NK-92 treated with Interleukin-12 subunit alpha and Interleukin-12 subunit beta, amount 100 ng/mL, for 24 hours (cell line): ENCODE measurements at regions not wholly inside any gene's neighbourhood (a gene's known extent, or its start where the extent isn't known, plus 50 kb on each side); places are given as distances from the start of the nearest gene placed in this dataset.
"Not testable (repeated sequence)": the region's sequence is repeated elsewhere in the genome, so short reads cannot be mapped to it uniquely, and the experiment has no call there.

Source experiments
- DNase-seq: peaks from one replicate; lab custom pipeline; 2025; lab: John Stamatoyannopoulos, UW

DNA sequence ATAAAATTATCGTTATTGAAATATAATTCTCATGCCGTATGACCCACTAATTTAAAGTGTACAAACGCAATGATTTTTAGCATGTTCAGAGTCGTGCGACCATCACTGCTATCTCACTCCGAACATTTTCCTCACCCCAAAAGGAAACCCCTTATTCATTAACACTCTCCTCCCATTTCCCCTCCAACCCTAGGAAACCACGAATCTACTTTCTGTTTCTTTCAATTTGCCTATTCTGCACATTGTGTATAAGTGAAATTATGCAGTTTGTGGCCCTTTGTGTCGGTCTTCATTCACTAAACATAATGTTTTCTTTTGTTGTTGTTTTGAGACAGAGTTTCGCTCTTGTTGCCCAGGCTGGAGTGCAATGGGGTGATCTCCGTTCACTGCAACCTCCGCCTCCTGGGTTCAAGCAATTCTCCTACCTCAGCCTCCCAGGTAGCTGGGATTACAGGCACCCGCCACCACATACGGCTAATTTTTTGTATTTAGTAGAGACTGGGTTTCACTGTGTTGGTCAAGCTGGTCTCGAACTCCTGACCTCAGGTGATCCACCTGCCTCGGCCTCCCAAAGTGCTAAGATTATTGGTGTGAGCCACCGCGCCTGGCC is 99.7 kb upstream of the ZNF217 start:
- no peak for DNase-seq

DNA sequence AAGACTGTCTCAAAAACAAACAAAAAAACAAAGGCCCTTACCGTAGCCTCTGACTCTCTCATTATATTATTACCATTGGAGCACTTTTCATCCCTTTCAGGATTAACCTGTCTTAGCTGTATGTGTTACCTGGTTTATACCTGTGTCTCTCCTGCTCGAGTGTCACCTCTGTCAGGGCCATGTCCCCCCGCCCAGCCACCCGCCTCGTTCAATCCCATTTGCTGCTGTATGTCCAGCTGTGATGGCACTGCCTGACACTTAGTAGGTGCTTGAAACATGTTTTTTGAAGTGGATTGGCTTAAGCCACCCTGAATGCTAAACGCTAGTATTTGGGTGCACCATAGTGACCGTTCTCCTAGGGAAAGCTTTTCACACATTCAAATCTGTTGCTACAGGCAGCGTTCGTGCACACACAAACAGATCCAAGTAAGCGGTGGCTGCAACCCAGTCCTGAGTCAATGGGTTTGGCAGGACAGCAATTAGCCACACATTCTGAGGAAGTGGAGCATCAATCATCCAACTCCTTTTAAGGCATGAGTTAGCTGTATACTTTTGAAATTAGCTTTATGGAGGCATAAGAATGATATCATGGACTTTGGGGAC is 98.9 kb upstream of the ZNF217 start:
- DNase-seq, result no peak

DNA sequence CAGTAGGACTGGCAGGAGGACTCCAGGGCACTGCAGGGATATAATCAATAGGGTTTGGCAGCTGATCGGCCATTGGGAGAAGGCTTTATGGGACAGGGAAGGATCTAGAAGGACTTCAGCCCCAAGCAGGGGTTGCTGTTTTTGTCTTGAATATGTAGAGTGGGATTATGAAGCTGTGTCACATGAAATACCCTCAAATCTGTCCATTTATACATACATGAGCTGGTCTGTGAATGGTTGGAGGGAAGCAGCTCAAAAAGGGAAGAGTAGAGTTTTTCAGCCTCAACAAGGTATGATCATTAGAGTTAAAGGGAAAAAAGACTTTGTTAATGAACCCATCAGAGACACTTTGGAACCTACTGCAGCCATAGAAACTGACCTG is 98.2 kb upstream of the ZNF217 start:
- no peak for DNase-seq

- DNase-seq, result no peak
Observed at GRCh38 chr20:53691060-53691810, 97.6 kb upstream of the ZNF217 start.

- DNase-seq, result no peak
Observed at GRCh38 chr20:53688085-53688484, 94.4 kb upstream of the ZNF217 start.

DNA sequence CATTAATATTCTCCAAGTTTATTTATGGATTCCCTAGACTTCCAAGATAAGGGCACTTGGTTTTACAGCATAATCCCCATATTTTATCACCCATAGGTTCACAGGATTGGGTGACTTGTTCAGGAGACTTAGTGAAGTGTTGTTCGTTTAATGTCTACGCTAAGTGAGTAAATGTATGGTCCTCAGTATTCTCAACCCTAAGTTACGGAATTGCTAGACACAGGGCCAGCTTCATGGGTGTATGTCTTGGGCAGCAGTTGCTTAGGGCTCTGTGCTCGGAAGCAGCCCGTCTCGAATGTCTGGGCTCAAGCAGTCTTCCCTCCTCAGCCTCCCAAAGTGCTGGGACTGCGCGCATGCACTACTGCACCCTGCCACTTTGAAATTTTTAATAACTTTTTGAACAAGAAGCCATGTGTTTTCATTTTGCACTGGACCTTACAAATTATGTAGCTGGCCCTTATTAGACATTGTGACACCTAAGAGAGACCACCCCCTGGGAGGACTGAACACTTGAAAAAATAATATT is 91.5 kb upstream of the ZNF217 start:
- DNase-seq, result no peak

DNA sequence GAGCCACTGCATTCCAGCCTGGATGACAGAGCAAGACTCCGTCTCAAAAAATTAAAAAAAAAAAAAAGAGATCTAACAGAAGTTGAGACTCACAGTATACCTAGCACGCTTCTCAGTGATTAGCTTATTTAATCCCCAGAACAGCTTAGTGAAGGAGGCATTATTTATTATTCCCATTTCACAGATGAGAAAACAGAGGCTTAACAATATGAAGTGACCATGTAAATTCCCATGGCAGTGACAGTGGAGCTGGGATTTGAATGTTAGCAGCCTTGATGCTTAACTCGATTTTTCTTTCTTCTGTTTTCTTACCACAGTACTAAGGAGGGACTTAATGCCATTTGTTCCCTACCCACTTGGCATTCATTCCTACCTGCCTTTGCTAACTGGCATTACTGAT is 89.9 kb upstream of the ZNF217 start:
- DNase-seq, result no peak

DNA sequence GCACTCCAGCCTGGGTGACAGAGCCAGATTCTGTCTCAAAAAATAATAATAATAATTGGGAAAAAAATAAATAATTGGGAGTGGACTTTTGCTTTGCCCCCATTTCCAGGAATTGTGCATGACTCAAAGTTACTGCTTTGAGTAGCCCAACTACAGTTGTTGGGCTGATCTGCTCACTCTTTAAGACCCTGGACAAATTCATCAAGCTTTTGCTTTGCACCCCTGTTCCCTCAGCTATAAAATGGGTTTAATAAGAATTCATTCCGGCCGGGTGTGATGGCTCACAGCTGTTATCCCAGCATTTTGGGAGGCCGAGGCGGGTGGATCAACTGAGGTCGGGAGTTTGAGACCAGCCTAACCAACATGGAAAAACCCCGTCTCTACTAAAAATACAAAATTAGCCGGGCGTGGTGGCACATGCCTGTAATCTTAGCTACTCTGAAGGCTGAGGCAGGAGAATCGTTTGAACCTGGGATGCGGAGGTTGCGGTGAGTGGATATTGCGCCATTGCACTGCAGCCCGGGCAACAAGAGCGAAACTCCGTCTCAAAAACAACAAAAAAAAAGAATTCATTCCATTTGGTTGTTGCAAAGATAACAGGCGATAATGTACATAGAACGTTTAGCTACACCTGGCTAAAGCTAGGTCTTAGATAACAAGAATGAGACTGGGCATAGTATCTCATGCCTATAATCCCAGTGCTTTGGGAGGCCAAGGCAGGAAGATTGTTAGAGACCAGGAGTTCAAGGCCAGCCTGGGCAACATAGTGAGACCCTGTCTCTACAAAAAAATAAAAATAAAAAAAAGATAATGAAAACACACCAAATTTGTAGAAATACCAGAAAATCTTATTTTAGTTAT is 87.9 kb upstream of the ZNF217 start:
- DNase-seq, result no peak

- DNase-seq, result no peak
Observed at GRCh38 chr20:53679597-53680309, 86.1 kb upstream of the ZNF217 start.

DNA sequence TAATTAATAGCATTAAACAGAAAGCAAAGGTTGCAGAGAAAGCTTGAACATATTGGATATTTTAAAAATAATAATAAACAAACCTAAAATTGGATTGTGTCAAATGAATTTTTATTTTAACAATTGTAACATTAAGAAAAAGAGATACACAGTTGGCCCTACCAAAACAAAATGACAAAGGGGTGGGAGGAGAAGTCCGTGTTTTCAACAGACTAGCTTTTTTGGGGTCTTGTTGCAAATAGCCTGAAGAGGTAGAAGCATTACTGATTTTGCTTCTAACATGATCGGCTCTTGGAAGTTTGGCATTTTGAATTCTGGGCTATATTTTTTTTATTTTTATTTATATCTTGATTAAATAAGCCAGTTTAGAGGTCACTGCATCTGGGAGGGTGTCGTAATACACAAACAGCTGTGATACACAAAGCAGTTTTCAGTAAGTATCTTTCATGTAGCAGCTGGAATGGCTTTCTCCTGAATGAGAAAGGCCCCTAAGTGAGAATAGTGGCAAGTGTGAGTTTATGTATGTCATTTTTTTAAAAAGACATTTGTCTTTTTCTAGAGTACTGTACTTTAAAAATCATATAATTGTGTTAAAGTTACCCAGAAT is 85.5 kb upstream of the ZNF217 start:
- no peak for DNase-seq

DNA sequence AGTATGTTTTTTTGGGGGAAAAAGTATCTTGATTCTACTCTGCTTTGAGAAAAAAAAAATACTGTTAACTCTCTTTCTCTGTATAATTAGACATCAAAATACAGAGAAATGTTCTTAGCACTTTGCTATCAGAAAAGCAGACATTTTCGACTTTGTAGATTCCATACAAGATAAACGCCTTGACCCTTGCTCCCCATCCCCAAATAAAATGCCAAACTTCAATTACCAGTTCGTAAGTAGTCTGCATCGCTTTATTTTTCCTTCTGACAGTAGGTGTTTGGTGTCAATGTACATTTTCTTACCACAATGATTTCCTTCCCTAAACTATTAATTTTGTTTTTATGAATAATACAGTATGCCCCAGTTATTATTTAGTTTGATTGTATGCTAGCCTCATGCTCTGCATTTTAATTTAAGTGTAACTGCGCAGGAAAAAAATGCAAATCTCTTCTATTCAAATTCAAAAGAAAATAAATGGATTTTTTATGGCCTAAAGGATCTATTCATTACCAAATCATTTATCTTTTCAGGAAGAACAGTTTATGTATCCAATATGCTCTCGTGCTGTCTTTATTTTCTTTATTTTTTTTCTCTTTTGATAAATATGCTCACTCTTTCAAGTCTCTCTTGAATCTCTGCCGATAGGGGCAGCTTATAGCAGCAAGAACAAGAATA is 84.8 kb upstream of the ZNF217 start:
- DNase-seq, result no peak

- no peak for DNase-seq
Observed at GRCh38 chr20:53677447-53678314, 84.0 kb upstream of the ZNF217 start.

DNA sequence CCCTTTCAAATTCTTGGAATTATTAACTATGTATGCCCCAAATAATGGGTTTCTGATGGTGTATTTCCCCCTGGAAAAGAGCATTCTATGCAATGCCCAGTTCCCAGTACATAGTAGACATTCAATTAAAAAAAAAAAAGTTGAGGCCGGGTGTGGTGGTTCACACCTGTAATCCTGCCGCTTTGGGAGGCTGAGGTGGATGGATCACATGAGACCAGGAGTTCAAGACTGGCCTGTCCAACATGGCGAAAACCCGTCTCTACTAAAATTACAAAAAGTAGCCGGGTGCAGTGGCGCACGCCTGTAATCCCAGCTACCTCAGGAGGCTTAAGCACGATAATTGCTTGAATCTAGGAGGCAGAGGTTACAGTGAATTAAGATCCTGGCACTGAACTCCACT is 83.3 kb upstream of the ZNF217 start:
- no peak for DNase-seq

GRCh38 chr20:53676519-53676822 is 82.8 kb upstream of the ZNF217 start:
- DNase-seq, result no peak

- no peak for DNase-seq
Observed at GRCh38 chr20:53672484-53673129, 79.0 kb upstream of the ZNF217 start.

GRCh38 chr20:53671370-53671769 is 77.7 kb upstream of the ZNF217 start:
- DNase-seq, result no peak

GRCh38 chr20:53669517-53670313 is 76.1 kb upstream of the ZNF217 start:
- DNase-seq, result not testable (repeated sequence)

GRCh38 chr20:53668992-53669391 is 75.4 kb upstream of the ZNF217 start:
- no peak for DNase-seq

- no peak for DNase-seq
Observed at GRCh38 chr20:53666144-53666543, 72.5 kb upstream of the ZNF217 start.
